ENCODE measurements at regions not wholly inside any gene's neighbourhood (a gene's known extent, or its start where the extent isn't known, plus 50 kb on each side); places are given as distances from the start of the nearest gene placed in this dataset.

DNA sequence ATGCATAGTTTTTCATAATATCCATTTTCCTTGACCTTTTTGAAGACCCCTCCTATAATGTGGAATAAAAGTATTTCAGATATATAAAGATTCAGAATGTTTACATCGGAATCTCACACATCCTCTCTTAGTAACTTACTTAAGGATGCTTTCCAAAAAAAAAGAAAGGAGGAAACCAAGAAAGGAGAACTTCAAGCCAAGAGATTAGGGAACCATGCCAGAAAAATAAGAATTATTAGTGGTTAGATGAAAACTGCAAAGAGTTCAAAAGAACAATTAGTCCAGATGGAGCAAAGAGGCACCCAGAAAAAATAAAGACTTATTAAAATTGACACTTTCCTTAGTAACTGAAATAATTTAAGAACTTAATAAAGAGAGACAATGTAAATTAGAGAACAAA is 179.2 kb downstream of the DUSP6 start:
- TF ChIP-seq, protein P1, sequence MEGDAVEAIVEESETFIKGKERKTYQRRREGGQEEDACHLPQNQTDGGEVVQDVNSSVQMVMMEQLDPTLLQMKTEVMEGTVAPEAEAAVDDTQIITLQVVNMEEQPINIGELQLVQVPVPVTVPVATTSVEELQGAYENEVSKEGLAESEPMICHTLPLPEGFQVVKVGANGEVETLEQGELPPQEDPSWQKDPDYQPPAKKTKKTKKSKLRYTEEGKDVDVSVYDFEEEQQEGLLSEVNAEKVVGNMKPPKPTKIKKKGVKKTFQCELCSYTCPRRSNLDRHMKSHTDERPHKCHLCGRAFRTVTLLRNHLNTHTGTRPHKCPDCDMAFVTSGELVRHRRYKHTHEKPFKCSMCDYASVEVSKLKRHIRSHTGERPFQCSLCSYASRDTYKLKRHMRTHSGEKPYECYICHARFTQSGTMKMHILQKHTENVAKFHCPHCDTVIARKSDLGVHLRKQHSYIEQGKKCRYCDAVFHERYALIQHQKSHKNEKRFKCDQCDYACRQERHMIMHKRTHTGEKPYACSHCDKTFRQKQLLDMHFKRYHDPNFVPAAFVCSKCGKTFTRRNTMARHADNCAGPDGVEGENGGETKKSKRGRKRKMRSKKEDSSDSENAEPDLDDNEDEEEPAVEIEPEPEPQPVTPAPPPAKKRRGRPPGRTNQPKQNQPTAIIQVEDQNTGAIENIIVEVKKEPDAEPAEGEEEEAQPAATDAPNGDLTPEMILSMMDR (IDR thresholded peaks at IDR 0.05; ENCODE audit: low read depth, low read length, poor library complexity, severe bottlenecking), result no peak
- TF ChIP-seq EZH2phosphoT487 (IDR thresholded peaks at IDR 0.05; ENCODE audit: borderline replicate concordance, low read length), result no peak

All from DOHH2 (cell line).